ENCODE measurements at regions not wholly inside any gene's neighbourhood (a gene's known extent, or its start where the extent isn't known, plus 50 kb on each side); places are given as distances from the start of the nearest gene placed in this dataset.

DNA sequence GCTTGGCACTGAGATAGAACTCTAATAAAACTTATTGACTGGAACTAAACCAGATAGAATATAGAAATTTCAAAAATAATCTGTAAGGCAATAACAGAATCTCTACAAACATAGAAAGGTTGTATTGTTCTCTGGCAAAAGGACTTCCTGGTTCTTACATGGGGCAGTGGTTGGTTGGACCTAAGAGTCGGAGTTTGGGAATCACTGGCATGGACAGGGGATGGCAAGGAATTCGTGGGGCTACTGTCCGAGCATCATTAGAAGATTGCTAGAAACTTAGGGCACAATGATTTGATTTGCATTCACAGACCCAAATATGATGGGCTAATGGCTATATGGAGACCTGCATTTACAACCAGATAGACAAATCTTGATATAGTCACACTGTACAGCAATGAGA is 103.8 kb upstream of the GOT2 start:
- TF ChIP-seq, protein P1, sequence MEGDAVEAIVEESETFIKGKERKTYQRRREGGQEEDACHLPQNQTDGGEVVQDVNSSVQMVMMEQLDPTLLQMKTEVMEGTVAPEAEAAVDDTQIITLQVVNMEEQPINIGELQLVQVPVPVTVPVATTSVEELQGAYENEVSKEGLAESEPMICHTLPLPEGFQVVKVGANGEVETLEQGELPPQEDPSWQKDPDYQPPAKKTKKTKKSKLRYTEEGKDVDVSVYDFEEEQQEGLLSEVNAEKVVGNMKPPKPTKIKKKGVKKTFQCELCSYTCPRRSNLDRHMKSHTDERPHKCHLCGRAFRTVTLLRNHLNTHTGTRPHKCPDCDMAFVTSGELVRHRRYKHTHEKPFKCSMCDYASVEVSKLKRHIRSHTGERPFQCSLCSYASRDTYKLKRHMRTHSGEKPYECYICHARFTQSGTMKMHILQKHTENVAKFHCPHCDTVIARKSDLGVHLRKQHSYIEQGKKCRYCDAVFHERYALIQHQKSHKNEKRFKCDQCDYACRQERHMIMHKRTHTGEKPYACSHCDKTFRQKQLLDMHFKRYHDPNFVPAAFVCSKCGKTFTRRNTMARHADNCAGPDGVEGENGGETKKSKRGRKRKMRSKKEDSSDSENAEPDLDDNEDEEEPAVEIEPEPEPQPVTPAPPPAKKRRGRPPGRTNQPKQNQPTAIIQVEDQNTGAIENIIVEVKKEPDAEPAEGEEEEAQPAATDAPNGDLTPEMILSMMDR (IDR thresholded peaks at IDR 0.05; ENCODE audit: borderline replicate concordance, insufficient read depth, low read depth, low read length), result no peak
- no peak overlapping the region for H3K4me3 ChIP-seq (ENCODE audit: low read depth, low read length)

DNA sequence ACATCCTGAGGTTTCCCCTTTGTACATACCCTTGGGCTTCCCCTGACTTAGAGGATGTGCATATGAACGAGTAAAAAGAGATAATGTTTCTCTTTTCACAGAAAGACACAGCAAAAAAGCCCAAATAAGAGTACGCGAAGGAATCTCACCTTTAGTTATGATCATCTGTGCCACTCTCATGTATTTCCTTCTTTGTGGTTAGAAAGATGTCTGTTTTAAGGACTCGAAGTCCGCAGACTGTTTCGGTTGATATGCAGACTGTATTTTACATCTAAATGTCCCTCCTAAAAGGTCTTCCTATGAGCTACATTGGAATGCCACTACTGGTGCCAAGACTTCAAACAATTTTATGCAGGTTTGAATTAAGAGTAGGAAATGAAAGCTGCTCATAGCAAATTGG is 102.3 kb upstream of the GOT2 start:
- no peak overlapping the region for H3K4me3 ChIP-seq (ENCODE audit: low read depth, low read length)
- TF ChIP-seq, protein P1 (IDR thresholded peaks at IDR 0.05; ENCODE audit: borderline replicate concordance, insufficient read depth, low read depth, low read length), result no peak

- TF ChIP-seq, protein P1 (IDR thresholded peaks at IDR 0.05; ENCODE audit: borderline replicate concordance, insufficient read depth, low read depth, low read length), result no peak
- H3K4me3 ChIP-seq (ENCODE audit: low read depth, low read length), result no peak overlapping the region
These were observed 98.3 kb upstream of the GOT2 start for GRCh38 chr16:58832386-58832895.

GRCh38 chr16:58831386-58831785 is 97.3 kb upstream of the GOT2 start:
- H3K4me3 ChIP-seq (ENCODE audit: low read depth, low read length), result no peak overlapping the region
- TF ChIP-seq, protein P1 (IDR thresholded peaks at IDR 0.05; ENCODE audit: borderline replicate concordance, insufficient read depth, low read depth, low read length), result no peak

- TF ChIP-seq, protein P1 (IDR thresholded peaks at IDR 0.05; ENCODE audit: borderline replicate concordance, insufficient read depth, low read depth, low read length), result no peak
- no peak overlapping the region for H3K4me3 ChIP-seq (ENCODE audit: low read depth, low read length)
These were observed 94.9 kb upstream of the GOT2 start for GRCh38 chr16:58828901-58829545.

GRCh38 chr16:58824201-58824600 is 90.1 kb upstream of the GOT2 start:
- TF ChIP-seq, protein P1 (IDR thresholded peaks at IDR 0.05; ENCODE audit: borderline replicate concordance, insufficient read depth, low read depth, low read length), result no peak
- H3K4me3 ChIP-seq (ENCODE audit: low read depth, low read length), result no peak overlapping the region

DNA sequence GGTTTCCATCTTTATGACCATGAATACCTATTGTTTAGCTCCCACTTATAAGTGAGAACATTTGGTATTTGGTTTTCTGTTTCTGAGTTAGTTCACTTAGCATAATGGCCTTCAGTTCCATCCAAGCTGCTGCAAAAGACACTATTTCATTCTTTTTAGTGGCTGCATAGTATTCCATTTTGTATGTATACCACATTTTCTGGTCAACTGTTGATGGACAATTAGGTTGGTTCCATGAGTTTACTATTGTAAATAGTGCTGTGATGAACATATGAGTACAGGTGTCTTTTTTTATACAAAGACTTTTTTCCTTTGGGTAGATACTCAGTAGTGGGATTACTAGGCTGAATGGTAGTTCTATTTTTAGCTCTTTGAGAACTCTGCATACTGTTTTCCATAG is 87.8 kb upstream of the GOT2 start:
- TF ChIP-seq, protein P1 (IDR thresholded peaks at IDR 0.05; ENCODE audit: borderline replicate concordance, insufficient read depth, low read depth, low read length), result no peak
- H3K4me3 ChIP-seq (ENCODE audit: low read depth, low read length), result no peak overlapping the region
